HEK293 (cell line): ENCODE measurements at regions not wholly inside any gene's neighbourhood (a gene's known extent, or its start where the extent isn't known, plus 50 kb on each side); places are given as distances from the start of the nearest gene placed in this dataset.

Experiments used
- CTCF ChIA-PET: fragments of 350-600 bp; formaldehyde crosslinking; extraction: SDS; loops from one replicate; lab custom pipeline; 2021; ENCODE audit warnings: antibody characterized with exemption; lab: Yijun Ruan, JAX
- POLR2A ChIA-PET: fragments of 300-600 bp; formaldehyde crosslinking; extraction: SDS; loops from one replicate; lab custom pipeline; 2020; ENCODE audit warnings: antibody characterized with exemption, inconsistent platforms; lab: Yijun Ruan, JAX
- H3K27ac ChIP-seq: fragments of 200-500 bp; sonication (Bioruptor generic); 2 replicates; pipeline ENCODE4 v1.5.1; 2014; ENCODE audit warnings: low read depth, low read length, control low read depth, inconsistent platforms; ENCODE audit errors: extremely low read depth
- H3K36me3 ChIP-seq, 2 experiments: fragments of 200-500 bp in 1 of 2; sonication (Bioruptor generic) in 1 of 2; 1 replicate in 1 of 2; 2 replicates in 1 of 2; pipeline ENCODE4 v1.5.1; 2014 to 2017; ENCODE audit warnings: inconsistent platforms in 2 of 2, low read length in 2 of 2; ENCODE audit not compliant: control insufficient read depth in 2 of 2, insufficient read depth in 1 of 2
- H3K4me1 ChIP-seq: fragments of 200-500 bp; sonication (Bioruptor generic); 2 replicates; pipeline ENCODE4 v1.5.1; 2014; ENCODE audit warnings: mild to moderate bottlenecking, low read length, inconsistent platforms; ENCODE audit not compliant: control insufficient read depth, insufficient read depth
- H3K4me3 ChIP-seq: 2 replicates; pipeline ENCODE4 v1.5.1; 2011; ENCODE audit warnings: low read depth, mild to moderate bottlenecking, control low read depth, low read length, moderate library complexity
- H3K9me3 ChIP-seq: fragments of 200-500 bp; sonication (Bioruptor generic); 2 replicates; pipeline ENCODE4 v1.5.1; 2014; ENCODE audit warnings: low read depth, low read length, inconsistent platforms; ENCODE audit not compliant: control insufficient read depth, insufficient read depth
- KLF16 ChIP-seq: fragments of 450-650 bp; formaldehyde crosslinking; IDR thresholded peaks from 2 replicates; pipeline ENCODE4 v1.5.1; 2017; ENCODE audit warnings: missing biosample characterization, missing genetic modification characterization
- SETDB1 ChIP-seq: IDR thresholded peaks from one replicate; pipeline ENCODE4 v1.6.1; 2017; ENCODE audit warnings: mild to moderate bottlenecking, low read length, moderate library complexity, mixed read lengths; ENCODE audit not compliant: insufficient read length
- ZBTB1 ChIP-seq: fragments of 450-650 bp; formaldehyde crosslinking; IDR thresholded peaks from 2 replicates; pipeline ENCODE4 v1.5.1; 2016; ENCODE audit warnings: missing biosample characterization, missing genetic modification characterization
- ZBTB17 ChIP-seq: fragments of 450-650 bp; formaldehyde crosslinking; IDR thresholded peaks from 2 replicates; pipeline ENCODE4 v1.5.1; 2016; ENCODE audit warnings: missing biosample characterization, missing genetic modification characterization
- ZFP3 ChIP-seq: fragments of 450-650 bp; formaldehyde crosslinking; IDR thresholded peaks from 2 replicates; pipeline ENCODE4 v1.5.1; 2016; ENCODE audit warnings: low read depth, missing biosample characterization, missing genetic modification characterization
- ZFP41 ChIP-seq: fragments of 450-650 bp; formaldehyde crosslinking; IDR thresholded peaks from 2 replicates; pipeline ENCODE4 v1.5.1; 2016; ENCODE audit warnings: missing biosample characterization, missing genetic modification characterization, borderline replicate concordance
- ZNF10 ChIP-seq: fragments of 450-650 bp; formaldehyde crosslinking; IDR thresholded peaks from 2 replicates; pipeline ENCODE4 v1.5.1; 2017; ENCODE audit warnings: missing biosample characterization, missing genetic modification characterization
- ZNF155 ChIP-seq: fragments of 450-650 bp; formaldehyde crosslinking; IDR thresholded peaks from 2 replicates; pipeline ENCODE4 v1.5.1; 2016; ENCODE audit warnings: missing biosample characterization, missing genetic modification characterization
- ZNF23 ChIP-seq: fragments of 450-650 bp; formaldehyde crosslinking; IDR thresholded peaks from 2 replicates; pipeline ENCODE4 v1.5.1; 2016; ENCODE audit warnings: missing biosample characterization, missing genetic modification characterization, borderline replicate concordance
- ZNF292 ChIP-seq: fragments of 450-650 bp; formaldehyde crosslinking; IDR thresholded peaks from 2 replicates; pipeline ENCODE4 v1.5.1; 2016; ENCODE audit warnings: low read depth, missing biosample characterization, missing genetic modification characterization, borderline replicate concordance
- ZNF302 ChIP-seq: fragments of 450-650 bp; formaldehyde crosslinking; IDR thresholded peaks from 2 replicates; pipeline ENCODE4 v1.5.1; 2016; ENCODE audit warnings: missing biosample characterization, missing genetic modification characterization, low read depth
- ZNF394 ChIP-seq: fragments of 450-650 bp; formaldehyde crosslinking; IDR thresholded peaks from 2 replicates; pipeline ENCODE4 v1.5.1; 2016; ENCODE audit warnings: missing biosample characterization, missing genetic modification characterization, mild to moderate bottlenecking, moderate library complexity, borderline replicate concordance
- ZNF501 ChIP-seq: fragments of 450-650 bp; formaldehyde crosslinking; IDR thresholded peaks from 2 replicates; pipeline ENCODE4 v1.5.1; 2016; ENCODE audit warnings: missing biosample characterization, missing genetic modification characterization
- ZNF561 ChIP-seq: fragments of 450-650 bp; IDR thresholded peaks from 2 replicates; pipeline ENCODE4 v1.5.1; 2018; ENCODE audit warnings: missing biosample characterization, missing genetic modification characterization, borderline replicate concordance
- ZNF654 ChIP-seq: fragments of 450-650 bp; formaldehyde crosslinking; IDR thresholded peaks from 2 replicates; pipeline ENCODE4 v1.5.1; 2016; ENCODE audit warnings: low read depth, missing biosample characterization, missing genetic modification characterization
- ZNF670 ChIP-seq: fragments of 450-650 bp; formaldehyde crosslinking; IDR thresholded peaks from 2 replicates; pipeline ENCODE4 v1.5.1; 2016; ENCODE audit warnings: missing biosample characterization, missing genetic modification characterization, low read depth
- ZNF704 ChIP-seq: fragments of 450-650 bp; formaldehyde crosslinking; IDR thresholded peaks from 2 replicates; pipeline ENCODE4 v1.5.1; 2016; ENCODE audit warnings: missing biosample characterization, missing genetic modification characterization
- TF ChIP-seq, protein P1 (sequence below): fragments of 450-650 bp; formaldehyde crosslinking; IDR thresholded peaks from 2 replicates; pipeline ENCODE4 v1.5.1; 2017; ENCODE audit warnings: missing biosample characterization, missing genetic modification characterization
- TF ChIP-seq, protein P2 (sequence below): fragments of 450-650 bp; formaldehyde crosslinking; IDR thresholded peaks from 2 replicates; pipeline ENCODE4 v1.5.1; 2017; ENCODE audit warnings: missing biosample characterization, missing genetic modification characterization
- TF ChIP-seq, protein P3 (sequence below): fragments of 450-650 bp; formaldehyde crosslinking; IDR thresholded peaks from 2 replicates; pipeline ENCODE4 v1.5.1; 2016; ENCODE audit warnings: missing biosample characterization, missing genetic modification characterization
- TF ChIP-seq, protein P4 (sequence below): fragments of 450-650 bp; formaldehyde crosslinking; IDR thresholded peaks from 2 replicates; pipeline ENCODE4 v1.5.1; 2016; ENCODE audit warnings: missing biosample characterization, missing genetic modification characterization
- TF ChIP-seq, protein P5 (sequence below): fragments of 450-650 bp; formaldehyde crosslinking; IDR thresholded peaks from 2 replicates; pipeline ENCODE4 v1.5.0; 2017; ENCODE audit warnings: missing biosample characterization, missing genetic modification characterization, borderline replicate concordance

GRCh38 chr9:73050065-73050816 lies 97.4 kb upstream of the ALDH1A1 start:
- Histone ChIP-seq H3K36me3 (no peaks in the 10 kb centered on the region), H3K4me3 (no peak overlapping the region), H3K9me3 (no peaks in the 10 kb centered on the region), H3K4me1 (no peaks in the 10 kb centered on the region), H3K27ac (no peak overlapping the region)
- TF ChIP-seq ZNF501 (no peak), ZBTB17 (tag by site-specific recombination) (no peak), ZNF561 (tag by site-specific recombination) (no peak), ZNF302 (no peak), ZNF23 (tag by site-specific recombination) (no peak), ZFP3 (tag by site-specific recombination) (no peak), ZNF155 (tag by site-specific recombination) (no peak), ZNF10 (tag by site-specific recombination) (no peak), ZFP41 (tag by site-specific recombination) (no peak), ZNF704 (no peak), SETDB1 (no peak), ZNF292 (tag by site-specific recombination) (no peak), ZNF670 (tag by site-specific recombination) (no peak)
- TF ChIP-seq, protein P1, sequence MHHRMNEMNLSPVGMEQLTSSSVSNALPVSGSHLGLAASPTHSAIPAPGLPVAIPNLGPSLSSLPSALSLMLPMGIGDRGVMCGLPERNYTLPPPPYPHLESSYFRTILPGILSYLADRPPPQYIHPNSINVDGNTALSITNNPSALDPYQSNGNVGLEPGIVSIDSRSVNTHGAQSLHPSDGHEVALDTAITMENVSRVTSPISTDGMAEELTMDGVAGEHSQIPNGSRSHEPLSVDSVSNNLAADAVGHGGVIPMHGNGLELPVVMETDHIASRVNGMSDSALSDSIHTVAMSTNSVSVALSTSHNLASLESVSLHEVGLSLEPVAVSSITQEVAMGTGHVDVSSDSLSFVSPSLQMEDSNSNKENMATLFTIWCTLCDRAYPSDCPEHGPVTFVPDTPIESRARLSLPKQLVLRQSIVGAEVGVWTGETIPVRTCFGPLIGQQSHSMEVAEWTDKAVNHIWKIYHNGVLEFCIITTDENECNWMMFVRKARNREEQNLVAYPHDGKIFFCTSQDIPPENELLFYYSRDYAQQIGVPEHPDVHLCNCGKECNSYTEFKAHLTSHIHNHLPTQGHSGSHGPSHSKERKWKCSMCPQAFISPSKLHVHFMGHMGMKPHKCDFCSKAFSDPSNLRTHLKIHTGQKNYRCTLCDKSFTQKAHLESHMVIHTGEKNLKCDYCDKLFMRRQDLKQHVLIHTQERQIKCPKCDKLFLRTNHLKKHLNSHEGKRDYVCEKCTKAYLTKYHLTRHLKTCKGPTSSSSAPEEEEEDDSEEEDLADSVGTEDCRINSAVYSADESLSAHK (tag by site-specific recombination): no peak
- CTCF ChIA-PET: interaction anchor here (0.7 to 3.4 kb wide), 8 partner anchors 8 to 132 kb away, joined by 3 to 12 read pairs (median 4); no protein-coding TSS in a partner anchor
- POLR2A ChIA-PET: no interaction called here

DNA sequence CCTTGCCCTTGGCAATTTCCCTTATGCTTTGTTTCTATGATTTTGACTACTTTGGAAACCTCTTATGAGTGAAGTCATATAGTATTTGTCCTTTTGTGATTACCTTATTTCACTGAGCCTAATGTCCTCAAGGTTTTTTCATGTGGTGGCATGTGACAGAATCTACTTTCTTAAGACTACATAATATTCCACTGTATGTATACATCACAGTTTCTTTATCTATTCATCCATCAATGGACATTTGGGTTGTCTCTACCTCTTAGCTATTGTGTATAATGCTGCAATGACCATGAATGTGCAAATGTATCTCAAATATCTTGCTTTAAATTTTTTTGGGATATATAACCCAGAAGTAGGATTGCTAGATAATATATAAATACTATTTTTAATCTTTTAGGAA lies 96.4 kb upstream of the ALDH1A1 start:
- Histone ChIP-seq H3K27ac (no peak overlapping the region), H3K9me3 (no peaks in the 10 kb centered on the region), H3K4me3 (no peak overlapping the region), H3K36me3 (no peaks in the 10 kb centered on the region), H3K4me1 (no peaks in the 10 kb centered on the region)
- ChIA-PET POLR2A (no interaction called here), CTCF (interaction anchor here (0.7 to 2.6 kb wide), 4 partner anchors 9 to 133 kb away, joined by 3 to 11 read pairs (median 4); no protein-coding TSS in a partner anchor)
- TF ChIP-seq ZBTB1 (tag by site-specific recombination) (no peak), ZNF394 (no peak), KLF16 (tag by site-specific recombination) (no peak), ZNF561 (tag by site-specific recombination) (no peak), ZNF654 (tag by site-specific recombination) (no peak)
- TF ChIP-seq, protein P2, sequence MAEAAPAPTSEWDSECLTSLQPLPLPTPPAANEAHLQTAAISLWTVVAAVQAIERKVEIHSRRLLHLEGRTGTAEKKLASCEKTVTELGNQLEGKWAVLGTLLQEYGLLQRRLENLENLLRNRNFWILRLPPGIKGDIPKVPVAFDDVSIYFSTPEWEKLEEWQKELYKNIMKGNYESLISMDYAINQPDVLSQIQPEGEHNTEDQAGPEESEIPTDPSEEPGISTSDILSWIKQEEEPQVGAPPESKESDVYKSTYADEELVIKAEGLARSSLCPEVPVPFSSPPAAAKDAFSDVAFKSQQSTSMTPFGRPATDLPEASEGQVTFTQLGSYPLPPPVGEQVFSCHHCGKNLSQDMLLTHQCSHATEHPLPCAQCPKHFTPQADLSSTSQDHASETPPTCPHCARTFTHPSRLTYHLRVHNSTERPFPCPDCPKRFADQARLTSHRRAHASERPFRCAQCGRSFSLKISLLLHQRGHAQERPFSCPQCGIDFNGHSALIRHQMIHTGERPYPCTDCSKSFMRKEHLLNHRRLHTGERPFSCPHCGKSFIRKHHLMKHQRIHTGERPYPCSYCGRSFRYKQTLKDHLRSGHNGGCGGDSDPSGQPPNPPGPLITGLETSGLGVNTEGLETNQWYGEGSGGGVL (tag by site-specific recombination): no peak
- TF ChIP-seq, protein P3, sequence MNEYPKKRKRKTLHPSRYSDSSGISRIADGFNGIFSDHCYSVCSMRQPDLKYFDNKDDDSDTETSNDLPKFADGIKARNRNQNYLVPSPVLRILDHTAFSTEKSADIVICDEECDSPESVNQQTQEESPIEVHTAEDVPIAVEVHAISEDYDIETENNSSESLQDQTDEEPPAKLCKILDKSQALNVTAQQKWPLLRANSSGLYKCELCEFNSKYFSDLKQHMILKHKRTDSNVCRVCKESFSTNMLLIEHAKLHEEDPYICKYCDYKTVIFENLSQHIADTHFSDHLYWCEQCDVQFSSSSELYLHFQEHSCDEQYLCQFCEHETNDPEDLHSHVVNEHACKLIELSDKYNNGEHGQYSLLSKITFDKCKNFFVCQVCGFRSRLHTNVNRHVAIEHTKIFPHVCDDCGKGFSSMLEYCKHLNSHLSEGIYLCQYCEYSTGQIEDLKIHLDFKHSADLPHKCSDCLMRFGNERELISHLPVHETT (tag by site-specific recombination): no peak
- TF ChIP-seq, protein P4, sequence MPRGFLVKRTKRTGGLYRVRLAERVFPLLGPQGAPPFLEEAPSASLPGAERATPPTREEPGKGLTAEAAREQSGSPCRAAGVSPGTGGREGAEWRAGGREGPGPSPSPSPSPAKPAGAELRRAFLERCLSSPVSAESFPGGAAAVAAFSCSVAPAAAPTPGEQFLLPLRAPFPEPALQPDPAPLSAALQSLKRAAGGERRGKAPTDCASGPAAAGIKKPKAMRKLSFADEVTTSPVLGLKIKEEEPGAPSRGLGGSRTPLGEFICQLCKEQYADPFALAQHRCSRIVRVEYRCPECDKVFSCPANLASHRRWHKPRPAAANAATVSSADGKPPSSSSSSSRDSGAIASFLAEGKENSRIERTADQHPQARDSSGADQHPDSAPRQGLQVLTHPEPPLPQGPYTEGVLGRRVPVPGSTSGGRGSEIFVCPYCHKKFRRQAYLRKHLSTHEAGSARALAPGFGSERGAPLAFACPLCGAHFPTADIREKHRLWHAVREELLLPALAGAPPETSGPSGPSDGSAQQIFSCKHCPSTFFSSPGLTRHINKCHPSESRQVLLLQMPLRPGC (tag by site-specific recombination): no peak
- TF ChIP-seq, protein P5, sequence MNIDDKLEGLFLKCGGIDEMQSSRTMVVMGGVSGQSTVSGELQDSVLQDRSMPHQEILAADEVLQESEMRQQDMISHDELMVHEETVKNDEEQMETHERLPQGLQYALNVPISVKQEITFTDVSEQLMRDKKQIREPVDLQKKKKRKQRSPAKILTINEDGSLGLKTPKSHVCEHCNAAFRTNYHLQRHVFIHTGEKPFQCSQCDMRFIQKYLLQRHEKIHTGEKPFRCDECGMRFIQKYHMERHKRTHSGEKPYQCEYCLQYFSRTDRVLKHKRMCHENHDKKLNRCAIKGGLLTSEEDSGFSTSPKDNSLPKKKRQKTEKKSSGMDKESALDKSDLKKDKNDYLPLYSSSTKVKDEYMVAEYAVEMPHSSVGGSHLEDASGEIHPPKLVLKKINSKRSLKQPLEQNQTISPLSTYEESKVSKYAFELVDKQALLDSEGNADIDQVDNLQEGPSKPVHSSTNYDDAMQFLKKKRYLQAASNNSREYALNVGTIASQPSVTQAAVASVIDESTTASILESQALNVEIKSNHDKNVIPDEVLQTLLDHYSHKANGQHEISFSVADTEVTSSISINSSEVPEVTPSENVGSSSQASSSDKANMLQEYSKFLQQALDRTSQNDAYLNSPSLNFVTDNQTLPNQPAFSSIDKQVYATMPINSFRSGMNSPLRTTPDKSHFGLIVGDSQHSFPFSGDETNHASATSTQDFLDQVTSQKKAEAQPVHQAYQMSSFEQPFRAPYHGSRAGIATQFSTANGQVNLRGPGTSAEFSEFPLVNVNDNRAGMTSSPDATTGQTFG: no peak
